HG02571 (cell line): ENCODE measurements at regions not wholly inside any gene's neighbourhood (a gene's known extent, or its start where the extent isn't known, plus 50 kb on each side); places are given as distances from the start of the nearest gene placed in this dataset.
"Not testable (repeated sequence)": the region's sequence is repeated elsewhere in the genome, so short reads cannot be mapped to it uniquely, and the experiment has no call there.

Source experiments
- ATAC-seq: cut with Tn5 transposase; IDR thresholded peaks from one replicate; pipeline ENCODE4 v1.9.1; 2021; ENCODE audit warnings: mild to moderate bottlenecking, moderate library complexity; ENCODE audit not compliant: unreplicated experiment

DNA sequence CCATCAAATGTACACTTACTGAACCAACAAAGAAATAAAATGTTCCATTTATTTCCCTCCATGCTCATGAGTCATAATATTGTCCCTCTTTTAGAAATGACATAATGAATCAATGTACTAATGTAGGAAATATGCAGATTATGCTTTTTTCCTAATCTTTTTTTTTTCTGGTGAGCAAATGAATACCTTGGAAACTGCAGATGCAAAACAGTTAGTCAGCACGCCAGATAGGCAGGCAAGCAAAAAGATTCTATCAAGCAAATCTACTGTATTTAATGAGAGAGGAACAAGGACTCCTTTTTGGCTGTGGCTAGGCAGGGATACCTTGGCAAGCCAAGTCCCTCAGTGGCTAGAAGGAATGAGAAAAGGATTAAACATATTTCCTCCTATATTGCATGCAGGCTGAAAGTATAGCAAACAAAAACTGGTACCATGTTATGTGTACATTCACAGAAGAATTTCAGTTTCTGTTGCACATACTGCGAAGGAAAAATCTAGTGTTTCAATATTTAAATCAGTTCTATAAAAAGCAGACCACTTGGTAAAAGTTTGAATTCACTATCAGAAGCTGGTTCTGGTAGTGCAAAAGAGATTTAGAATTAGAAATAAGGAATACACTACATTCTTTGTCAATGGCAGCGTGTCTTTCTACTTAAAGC is 605.4 kb downstream of the TLE1 start:
- ATAC-seq, result peak; percentile 51

GRCh38 chr9:81083067-81083466 is 606.3 kb downstream of the TLE1 start:
- ATAC-seq, result no peak

GRCh38 chr9:81082221-81082620 is 607.1 kb downstream of the TLE1 start:
- no peak for ATAC-seq

DNA sequence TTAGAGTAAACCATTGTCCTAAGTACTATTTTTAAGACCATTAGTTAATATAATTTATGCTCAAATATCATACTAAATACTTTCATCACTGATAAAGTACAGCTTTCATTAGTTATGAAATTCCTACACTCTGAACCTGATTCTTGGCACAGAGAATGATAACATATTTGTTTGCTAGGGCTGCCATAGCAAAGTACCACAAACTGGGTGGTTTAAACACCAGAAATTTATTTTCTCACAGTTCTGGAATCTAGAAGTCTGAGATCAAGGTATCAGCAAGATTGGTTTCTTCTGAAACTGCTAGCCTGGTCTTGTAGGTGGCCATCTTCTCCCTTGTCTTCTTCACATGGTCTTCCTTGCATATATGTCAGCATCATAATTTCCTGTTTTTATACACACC is 608.4 kb downstream of the TLE1 start:
- no peak for ATAC-seq

DNA sequence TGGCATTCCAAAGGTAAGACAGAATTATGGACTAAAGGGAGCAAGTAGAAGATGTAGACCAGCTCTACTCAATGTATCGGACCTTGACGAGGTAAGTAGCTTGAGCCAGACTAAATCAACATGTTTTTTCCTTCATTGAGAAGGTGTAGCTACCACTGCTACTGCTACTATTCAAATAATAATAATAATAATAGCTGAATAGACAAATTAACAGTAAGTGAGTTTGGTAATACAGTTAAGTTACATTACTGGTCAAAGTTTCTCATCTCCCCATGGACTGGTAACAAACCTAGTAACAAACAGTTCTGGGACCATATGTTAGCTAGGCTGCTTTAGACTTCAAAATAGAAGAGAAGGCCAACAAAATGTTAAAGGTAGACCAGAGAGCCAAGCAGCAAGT is 609.2 kb downstream of the TLE1 start:
- ATAC-seq, result no peak

DNA sequence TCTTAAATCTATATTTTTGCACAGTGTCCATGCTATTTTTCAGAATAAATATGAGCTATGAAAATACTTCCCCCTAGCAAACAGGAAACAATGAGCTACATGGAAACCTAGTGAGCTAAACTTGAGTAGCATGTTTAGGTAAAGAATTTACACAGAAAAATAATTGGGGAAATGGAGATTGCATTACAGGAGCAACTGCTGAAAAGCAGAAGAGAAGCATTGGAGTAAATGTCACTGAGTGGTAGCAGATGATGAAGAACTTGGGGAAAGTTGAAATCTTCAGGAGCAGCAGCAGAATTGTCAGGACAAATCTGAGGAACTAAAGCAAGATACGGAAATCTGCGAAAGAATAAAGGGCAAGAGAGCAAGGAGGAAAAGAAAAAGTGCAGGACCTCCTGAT is 610.3 kb downstream of the TLE1 start:
- ATAC-seq, result no peak

DNA sequence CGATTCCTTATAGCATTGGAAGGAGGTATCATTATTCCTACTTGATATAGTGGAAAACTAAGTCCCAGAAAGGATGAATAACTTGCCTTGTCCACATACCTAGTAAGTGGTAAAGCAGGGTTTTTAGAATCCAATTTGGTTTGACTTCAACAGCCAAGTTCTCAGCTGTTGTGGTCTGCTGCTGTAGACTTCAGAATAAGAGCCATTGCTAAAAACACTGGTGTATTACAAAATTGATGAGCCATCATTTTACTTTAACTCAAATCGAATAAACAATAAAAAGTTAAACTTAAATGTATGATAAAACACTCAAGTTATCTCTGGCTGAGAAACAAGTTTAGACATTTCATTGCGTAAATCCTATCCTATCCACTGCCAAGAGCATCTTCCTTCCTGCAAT is 610.8 kb downstream of the TLE1 start:
- no peak for ATAC-seq

- ATAC-seq, result no peak
Measured at GRCh38 chr9:81077572-81077971, 611.8 kb downstream of the TLE1 start.

DNA sequence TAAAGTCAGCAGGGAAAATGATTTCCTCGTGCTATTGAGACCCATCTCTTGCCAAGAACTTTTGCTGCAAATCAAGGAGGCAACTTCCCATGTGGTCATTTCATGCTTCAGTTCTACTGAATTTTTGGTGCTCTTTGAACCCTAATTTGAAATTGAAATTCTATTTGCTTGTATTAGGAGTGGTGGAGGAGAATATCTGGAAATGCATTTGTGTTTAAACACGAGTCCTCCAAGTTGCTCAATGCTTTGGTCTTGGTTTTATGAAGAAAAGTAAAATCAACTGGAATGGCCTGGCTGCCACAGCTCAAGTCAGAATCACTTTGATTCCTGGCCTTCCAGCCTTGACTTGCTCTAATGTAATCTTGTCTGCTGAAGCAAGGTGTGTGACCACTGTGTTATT is 613.2 kb downstream of the TLE1 start:
- ATAC-seq, result no peak

DNA sequence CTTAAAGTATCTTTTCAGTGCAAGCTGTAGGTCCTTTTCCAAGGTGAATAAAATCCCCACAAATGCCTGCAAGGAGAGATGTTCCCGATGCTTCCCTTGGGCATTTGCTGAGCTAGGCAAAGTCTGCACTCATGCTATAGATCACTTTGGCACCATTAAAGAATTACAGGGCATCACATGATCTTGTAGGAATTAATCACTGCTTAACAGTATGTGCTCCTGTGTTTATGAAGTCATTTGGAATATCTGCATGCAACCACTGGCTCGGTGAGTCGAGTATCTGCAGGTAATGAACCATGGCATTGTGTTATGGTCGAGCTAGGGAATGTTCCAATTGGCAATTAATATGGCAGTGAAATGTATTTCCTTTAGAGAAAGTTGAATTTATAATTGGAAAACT is 615.1 kb downstream of the TLE1 start:
- ATAC-seq, result no peak

DNA sequence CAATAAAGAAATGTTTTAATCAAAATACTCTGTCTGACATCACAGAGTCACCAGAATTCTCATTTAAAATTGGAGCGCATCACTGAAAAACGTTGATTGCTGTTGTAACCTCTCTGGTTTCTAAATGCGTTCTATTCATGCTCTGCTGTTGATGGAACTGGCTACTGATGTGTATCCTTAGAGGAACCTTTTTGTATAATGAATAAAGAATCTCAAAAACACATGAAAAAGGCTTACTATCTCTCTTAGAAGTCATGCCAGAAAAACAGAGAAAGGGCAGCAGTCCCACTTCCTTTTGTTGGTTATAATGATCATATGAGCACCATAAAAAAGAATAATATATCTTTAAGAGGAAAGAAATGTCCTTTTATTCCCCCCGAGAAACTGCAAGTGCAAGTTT is 615.5 kb downstream of the TLE1 start:
- no peak for ATAC-seq

DNA sequence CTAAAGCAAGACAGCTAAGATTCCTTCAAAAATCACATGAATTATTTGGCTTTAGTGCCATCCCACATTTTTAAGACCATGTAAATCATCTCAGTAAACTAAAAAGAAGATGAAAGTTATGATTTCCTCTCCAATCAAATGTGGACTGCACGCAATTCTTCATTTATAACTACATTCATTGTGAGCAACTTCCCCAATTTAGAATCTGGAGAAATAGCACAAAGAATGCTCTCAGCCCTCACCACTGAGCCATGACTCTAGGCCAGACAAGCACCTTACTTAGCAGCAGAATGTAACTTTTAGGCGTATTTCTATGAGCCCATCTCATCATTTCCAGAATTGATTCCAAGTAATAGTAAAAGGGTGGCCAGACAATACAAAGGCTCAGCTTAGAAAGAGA is 616.6 kb downstream of the TLE1 start:
- no peak for ATAC-seq

DNA sequence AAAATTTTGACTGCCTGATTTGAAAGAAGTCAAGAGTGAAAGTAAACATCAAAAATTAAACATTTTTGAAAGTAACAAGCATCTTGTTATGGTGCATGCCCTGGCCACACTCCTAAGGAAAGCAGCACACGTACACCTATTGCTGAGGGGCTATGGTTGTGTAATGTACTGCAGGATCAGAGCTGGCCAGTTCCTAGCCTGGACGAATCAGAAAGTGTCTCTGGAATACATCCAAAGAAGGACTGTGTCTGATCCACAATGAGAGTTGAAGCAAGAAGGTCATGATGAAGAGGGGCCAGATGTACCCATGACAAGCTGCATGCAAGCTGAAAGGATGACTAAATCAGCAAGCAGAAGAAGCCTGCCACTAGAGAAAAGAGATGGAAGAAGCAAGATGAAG is 618.2 kb downstream of the TLE1 start:
- no peak for ATAC-seq

- ATAC-seq, result no peak
Measured at GRCh38 chr9:81070689-81071088, 618.7 kb downstream of the TLE1 start.

GRCh38 chr9:81069923-81070322 is 619.4 kb downstream of the TLE1 start:
- ATAC-seq, result no peak

DNA sequence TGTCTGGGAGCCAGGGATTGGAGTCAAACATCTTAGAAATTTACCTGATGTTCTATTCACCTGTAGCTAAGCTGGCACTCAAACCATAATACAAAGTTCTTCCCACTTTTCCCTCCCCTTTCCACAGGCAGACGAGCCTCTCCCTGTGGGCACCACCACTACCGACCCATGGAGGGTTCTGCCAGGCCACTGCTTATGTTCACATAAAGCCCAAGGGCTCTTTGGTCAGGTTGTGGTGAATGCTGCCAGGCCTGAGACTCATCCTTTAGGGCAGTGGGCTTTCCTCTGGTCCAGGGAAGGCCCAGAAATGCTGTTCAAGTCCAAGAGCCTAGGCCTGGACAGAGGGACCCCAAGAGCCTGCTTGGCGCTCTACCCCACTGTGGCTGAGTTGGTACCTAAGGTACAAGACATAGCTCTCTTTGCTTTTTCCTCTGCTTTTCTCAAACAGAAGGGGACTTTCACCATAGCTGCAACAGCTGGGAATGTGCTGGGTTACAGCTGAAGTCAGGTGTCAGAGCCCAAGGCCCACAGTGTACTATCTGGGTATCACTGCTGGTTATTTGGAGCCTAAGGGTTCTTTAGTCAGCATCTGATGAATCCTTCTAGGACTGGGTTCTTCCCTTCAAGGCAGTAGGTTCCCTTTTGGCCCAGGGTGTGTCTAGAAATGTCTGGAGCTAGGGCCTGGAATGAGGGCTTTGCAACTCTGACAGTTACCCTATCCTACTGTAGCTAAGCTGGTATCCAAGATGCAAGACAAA is 620.1 kb downstream of the TLE1 start:
- no peak for ATAC-seq

DNA sequence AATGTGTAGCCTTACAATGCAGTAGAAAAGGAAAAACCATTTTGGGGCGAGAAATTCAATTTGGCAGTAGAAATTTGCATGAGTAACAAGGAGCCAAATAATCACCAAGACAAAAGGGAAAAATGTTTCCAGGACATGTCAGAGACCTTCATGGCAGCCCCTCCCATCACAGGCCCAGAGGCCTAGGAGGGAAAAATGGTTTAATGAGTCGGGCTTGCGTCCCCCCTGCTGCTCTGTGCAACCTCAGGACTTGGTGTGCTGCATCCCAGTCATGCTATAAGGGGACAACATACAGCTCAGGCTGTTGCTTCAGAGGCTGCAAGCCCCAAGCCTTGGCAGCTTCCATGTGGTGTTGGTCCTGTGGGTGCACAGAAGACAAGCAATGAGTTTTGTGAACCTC is 626.4 kb downstream of the TLE1 start:
- not testable (repeated sequence) for ATAC-seq

GRCh38 chr9:81058782-81059181 is 630.6 kb downstream of the TLE1 start:
- ATAC-seq, result no peak

- ATAC-seq, result no peak
Measured at GRCh38 chr9:81053298-81054025, 635.9 kb downstream of the TLE1 start.

- no peak for ATAC-seq
Measured at GRCh38 chr9:81052846-81053245, 636.5 kb downstream of the TLE1 start.

DNA sequence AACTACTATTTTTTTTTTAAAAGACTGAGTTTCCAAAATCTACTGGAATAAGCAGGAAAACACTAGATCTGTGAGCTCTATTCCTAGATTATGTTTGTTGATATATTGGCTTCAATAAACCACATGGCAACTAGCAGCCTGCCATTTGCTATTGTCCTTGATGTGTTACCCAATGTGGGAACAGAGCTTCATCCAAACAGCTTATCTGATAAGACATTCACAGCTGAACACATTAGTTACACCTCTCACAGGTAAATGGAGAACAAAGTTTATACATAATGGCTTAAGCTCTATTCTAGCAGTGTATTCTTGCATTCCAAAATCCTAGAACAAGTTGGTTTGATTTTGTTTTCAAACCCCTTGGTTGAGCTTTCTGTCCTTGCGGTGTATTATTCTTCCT is 642.1 kb downstream of the TLE1 start:
- no peak for ATAC-seq

DNA sequence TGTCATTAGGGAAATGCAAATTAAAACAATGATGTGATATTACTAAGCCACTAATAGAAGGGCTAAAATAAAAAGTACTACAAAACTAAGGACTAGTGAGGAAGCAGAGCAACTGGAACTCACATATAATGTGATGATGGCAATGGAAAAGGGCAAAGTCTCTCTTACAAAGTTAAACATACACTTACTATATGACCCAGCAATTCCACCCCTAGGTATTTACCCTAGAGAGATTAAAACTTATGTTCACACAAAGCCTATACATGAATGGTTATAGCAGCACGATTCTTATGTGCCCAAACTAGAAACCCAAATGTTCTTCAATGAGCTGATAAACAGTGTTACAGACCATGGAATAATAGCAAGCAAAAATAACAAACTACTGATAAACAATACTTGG is 643.7 kb downstream of the TLE1 start:
- no peak for ATAC-seq
